ENCODE measurements at regions not wholly inside any gene's neighbourhood (a gene's known extent, or its start where the extent isn't known, plus 50 kb on each side); places are given as distances from the start of the nearest gene placed in this dataset.

- no peaks in the 10 kb centered on the region for H3K23me2 ChIP-seq (ENCODE audit: insufficient read length, low read depth, low read length, poor library complexity, severe bottlenecking)
- no peaks in the 10 kb centered on the region for H3K79me2 ChIP-seq (ENCODE audit: insufficient read depth, low read length)
- no peak overlapping the region for H3K4ac ChIP-seq (ENCODE audit: low read depth, low read length)
- H3K23ac ChIP-seq (ENCODE audit: insufficient read length, low read depth, low read length) = no peak overlapping the region
- H3K79me1 ChIP-seq (ENCODE audit: insufficient read depth, low read depth, low read length, poor library complexity, severe bottlenecking) = no peaks in the 10 kb centered on the region
- no peak overlapping the region for H2BK120ac ChIP-seq (ENCODE audit: low read depth, low read length, poor library complexity, severe bottlenecking)
- no peaks in the 10 kb centered on the region for H4K20me1 ChIP-seq (ENCODE audit: control insufficient read depth, insufficient read depth, insufficient read length)
- Mint-ChIP-seq H3K4me3 (no peak overlapping the region), H3K27ac (no peak overlapping the region; a peak in 1 of 7 replicates), H3K27me3 (ENCODE audit: low read depth) (no peaks in the 10 kb centered on the region), H3K36me3 (ENCODE audit: insufficient read depth in 1 of 3, low read depth in 3 of 3) (no peaks in the 10 kb centered on the region), H3K4me1 (no peaks in the 10 kb centered on the region; a peak in 1 of 4 replicates), H3K9me3 (no peaks in the 10 kb centered on the region; a peak in 1 of 5 replicates)
- no peak overlapping the region for H4K5ac ChIP-seq (ENCODE audit: insufficient read length, low read depth, low read length)
- H3K4me1 ChIP-seq (ENCODE audit: insufficient read depth, low read length) = no peaks in the 10 kb centered on the region
- H2BK12ac ChIP-seq (ENCODE audit: insufficient read length, low read depth, low read length) = no peak overlapping the region
- H3K4me2 ChIP-seq (ENCODE audit: insufficient read depth, insufficient read length, low read length) = no peak overlapping the region
- no peak overlapping the region for H3K56ac ChIP-seq (ENCODE audit: insufficient read length, low read depth, low read length)
- no peak overlapping the region for H2AFZ ChIP-seq (ENCODE audit: low read length)
- H4K91ac ChIP-seq (ENCODE audit: insufficient read length, low read depth, low read length) = no peak overlapping the region
- H3K9ac ChIP-seq (ENCODE audit: extremely low read depth, insufficient read length, low read length) = no peak overlapping the region
- no peak overlapping the region for H3T11ph ChIP-seq (ENCODE audit: low read length)
- no peak overlapping the region for H2BK5ac ChIP-seq (ENCODE audit: insufficient read length, low read length)
- H3K9me3 ChIP-seq (ENCODE audit: control insufficient read depth, low read depth, low read length) = no peaks in the 10 kb centered on the region
- H2BK20ac ChIP-seq (ENCODE audit: low read depth, low read length, poor library complexity, severe bottlenecking) = no peak overlapping the region
- DNase-seq = peak; percentile 29
- H2BK15ac ChIP-seq (ENCODE audit: low read depth, low read length) = no peak overlapping the region
- H2AK5ac ChIP-seq (ENCODE audit: insufficient read length, low read length) = no peak overlapping the region
- no CpG with 5 or more reads among the region's 6 CpGs for WGBS (ENCODE audit: extremely low coverage, insufficient read length, low lambda C conversion rate)
- H3K14ac ChIP-seq (ENCODE audit: insufficient read depth, low read length) = no peak overlapping the region
- no peak for TF ChIP-seq CTCF (conservative IDR thresholded peaks at IDR 0.05)
- no peaks in the 10 kb centered on the region for H3K27me3 ChIP-seq (ENCODE audit: insufficient read depth, low read length)
- H3K18ac ChIP-seq (ENCODE audit: insufficient read length, low read depth, low read length) = no peak overlapping the region
- no peak overlapping the region for H4K8ac ChIP-seq (replicated peaks; ENCODE audit: insufficient read length, low read depth, low read length)
- H3K27ac ChIP-seq (ENCODE audit: insufficient read length, low read depth, low read length) = no peak overlapping the region
Measured at GRCh38 chr16:62392698-62393097, 356.5 kb upstream of the CDH8 start.

Data from H9 (cell line).